Neural crest cell (in vitro differentiated cells): ENCODE measurements at regions not wholly inside any gene's neighbourhood (a gene's known extent, or its start where the extent isn't known, plus 50 kb on each side); places are given as distances from the start of the nearest gene placed in this dataset.

Experiments used
- DNase-seq: peaks from one replicate; pipeline ENCODE4 v3.0.0; 2021; ENCODE audit warnings: low read depth, mixed read lengths, low spot score
- H3K27ac Mint-ChIP-seq: one replicate; pipeline ENCODE4 v1.8.0; 2021; ENCODE audit warnings: mild to moderate bottlenecking, mixed read lengths; ENCODE audit not compliant: unreplicated experiment
- H3K27me3 Mint-ChIP-seq: 2 replicates; pipeline ENCODE4 v1.8.0; 2021; ENCODE audit warnings: low read depth, mild to moderate bottlenecking, mixed read lengths
- H3K36me3 Mint-ChIP-seq: 2 replicates; pipeline ENCODE4 v1.8.0; 2021; ENCODE audit warnings: low read depth, mild to moderate bottlenecking, mixed read lengths
- H3K4me1 Mint-ChIP-seq: 2 replicates; pipeline ENCODE4 v1.8.0; 2021; ENCODE audit warnings: mixed read lengths
- H3K4me3 Mint-ChIP-seq: one replicate; pipeline ENCODE4 v1.8.0; 2021; ENCODE audit warnings: mild to moderate bottlenecking, mixed read lengths
- H3K9me3 Mint-ChIP-seq: 2 replicates; pipeline ENCODE4 v1.8.0; 2021; ENCODE audit warnings: mixed read lengths
- TF ChIP-seq, protein P1 (sequence below): fragments of 200-600 bp; sonication (generic); conservative IDR thresholded peaks from 2 replicates; pipeline ENCODE4 v1.5.0; 2021; ENCODE audit warnings: antibody characterized with exemption, mild to moderate bottlenecking

DNA sequence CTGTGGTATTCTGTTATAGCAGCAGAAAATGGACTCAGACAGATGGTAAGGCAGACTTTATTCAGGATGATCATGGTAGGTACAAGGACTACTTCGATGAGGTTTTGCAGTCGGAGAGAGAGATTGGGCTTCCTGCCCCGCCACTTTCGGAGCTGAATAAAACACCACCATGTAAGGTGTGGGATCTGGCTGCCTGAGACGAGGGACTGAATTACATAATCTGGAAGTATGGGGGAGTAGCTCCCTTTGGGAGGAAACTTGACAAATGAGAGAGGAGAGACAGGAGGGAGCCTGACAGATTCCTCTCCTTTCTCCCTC lies 255.5 kb upstream of the GATB start:
- Mint-ChIP-seq H3K9me3 (peaks cover 12% of the 10 kb centered on the region), H3K27me3 (peaks cover 2% of the 10 kb centered on the region), H3K27ac (no peak overlapping the region), H3K36me3 (peaks cover 2% of the 10 kb centered on the region), H3K4me3 (no peak overlapping the region), H3K4me1 (peaks cover under 1% of the 10 kb centered on the region)
- TF ChIP-seq, protein P1, sequence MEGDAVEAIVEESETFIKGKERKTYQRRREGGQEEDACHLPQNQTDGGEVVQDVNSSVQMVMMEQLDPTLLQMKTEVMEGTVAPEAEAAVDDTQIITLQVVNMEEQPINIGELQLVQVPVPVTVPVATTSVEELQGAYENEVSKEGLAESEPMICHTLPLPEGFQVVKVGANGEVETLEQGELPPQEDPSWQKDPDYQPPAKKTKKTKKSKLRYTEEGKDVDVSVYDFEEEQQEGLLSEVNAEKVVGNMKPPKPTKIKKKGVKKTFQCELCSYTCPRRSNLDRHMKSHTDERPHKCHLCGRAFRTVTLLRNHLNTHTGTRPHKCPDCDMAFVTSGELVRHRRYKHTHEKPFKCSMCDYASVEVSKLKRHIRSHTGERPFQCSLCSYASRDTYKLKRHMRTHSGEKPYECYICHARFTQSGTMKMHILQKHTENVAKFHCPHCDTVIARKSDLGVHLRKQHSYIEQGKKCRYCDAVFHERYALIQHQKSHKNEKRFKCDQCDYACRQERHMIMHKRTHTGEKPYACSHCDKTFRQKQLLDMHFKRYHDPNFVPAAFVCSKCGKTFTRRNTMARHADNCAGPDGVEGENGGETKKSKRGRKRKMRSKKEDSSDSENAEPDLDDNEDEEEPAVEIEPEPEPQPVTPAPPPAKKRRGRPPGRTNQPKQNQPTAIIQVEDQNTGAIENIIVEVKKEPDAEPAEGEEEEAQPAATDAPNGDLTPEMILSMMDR, result no peak
- no peak for DNase-seq

DNA sequence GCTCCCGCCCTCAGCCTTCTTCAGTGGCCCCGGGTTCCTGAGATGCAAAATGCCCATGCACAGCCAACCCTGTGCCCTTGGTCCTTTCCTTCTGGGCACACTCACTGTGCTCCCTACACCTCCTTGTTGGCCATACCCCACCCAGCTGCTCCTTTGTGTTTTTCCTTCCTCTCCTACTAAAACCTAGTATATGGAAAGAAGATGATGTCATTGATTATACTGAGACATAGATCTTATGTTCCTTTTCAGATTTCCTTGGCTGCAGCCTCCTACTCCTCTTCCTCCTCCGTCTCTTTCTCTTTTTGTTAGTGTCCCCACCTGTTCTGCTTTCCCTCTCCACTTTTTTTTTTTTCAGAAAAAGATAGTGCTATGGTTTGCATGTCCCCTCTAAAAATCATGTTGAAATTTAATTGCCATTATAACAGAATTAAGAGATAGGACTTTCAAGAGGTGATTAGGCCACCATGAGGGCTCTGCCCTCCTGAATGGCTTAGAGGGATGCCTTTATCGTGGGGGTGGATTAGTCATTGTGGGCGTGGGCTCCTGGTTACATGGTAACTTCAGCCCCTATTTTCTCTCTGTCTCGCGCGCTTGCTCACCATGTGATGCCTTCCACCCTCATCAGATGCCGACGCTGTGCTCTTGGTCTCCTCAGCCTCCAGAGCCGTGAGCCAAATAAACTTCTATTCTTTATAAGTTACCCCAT lies 254.9 kb upstream of the GATB start:
- Mint-ChIP-seq H3K27me3 (peaks cover 2% of the 10 kb centered on the region), H3K9me3 (peaks cover 12% of the 10 kb centered on the region), H3K4me1 (peaks cover 6% of the 10 kb centered on the region), H3K27ac (no peak overlapping the region), H3K36me3 (peaks cover 2% of the 10 kb centered on the region), H3K4me3 (no peak overlapping the region)
- DNase-seq, result no peak
- TF ChIP-seq, protein P1, result no peak

DNA sequence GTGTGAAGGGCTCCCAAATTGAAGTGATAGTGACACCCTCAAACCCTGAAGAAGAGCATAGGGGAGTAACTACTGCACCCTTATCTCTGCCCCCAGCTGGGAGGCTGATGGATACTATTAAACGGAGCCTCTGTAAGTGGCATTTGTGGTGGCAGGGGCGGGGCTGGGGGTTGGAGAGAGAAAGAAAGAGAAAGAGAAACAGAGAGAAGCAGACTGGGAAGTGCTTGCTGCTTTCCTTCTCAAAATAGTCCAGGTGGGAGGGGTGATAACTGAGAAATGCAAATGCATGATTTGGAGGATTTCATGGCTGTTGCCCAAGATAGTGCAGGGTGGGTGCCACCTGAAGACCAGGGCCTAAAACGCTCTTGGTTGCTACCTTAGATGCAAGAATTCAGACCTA lies 253.5 kb upstream of the GATB start:
- H3K27me3 Mint-ChIP-seq, result peaks cover 2% of the 10 kb centered on the region
- TF ChIP-seq, protein P1, result no peak
- H3K27ac Mint-ChIP-seq, result no peak overlapping the region
- no peak for DNase-seq
- H3K4me1 Mint-ChIP-seq, result peaks cover 21% of the 10 kb centered on the region
- peaks cover 2% of the 10 kb centered on the region for H3K36me3 Mint-ChIP-seq
- H3K4me3 Mint-ChIP-seq, result no peak overlapping the region
- peaks cover 12% of the 10 kb centered on the region for H3K9me3 Mint-ChIP-seq

DNA sequence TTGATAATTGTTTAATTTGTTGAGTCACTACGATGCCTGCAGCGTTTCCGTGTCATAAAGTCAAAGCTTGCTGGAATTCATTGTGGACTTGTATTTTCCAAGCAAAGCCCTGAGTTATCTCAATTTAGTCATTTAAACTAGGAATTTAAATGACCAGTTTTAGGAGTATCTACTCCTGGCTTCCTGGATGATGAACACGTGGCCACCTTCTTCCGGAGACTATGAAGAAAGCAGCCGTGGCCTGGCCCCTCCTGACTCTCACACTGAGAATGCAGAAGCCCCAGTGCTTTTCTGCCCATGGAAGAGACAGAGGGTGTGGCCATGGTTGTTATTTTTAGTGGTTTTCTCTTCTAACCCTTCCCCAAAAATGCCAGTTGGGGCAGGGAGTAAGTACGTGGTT lies 250.7 kb upstream of the GATB start:
- DNase-seq, result no peak
- H3K27ac Mint-ChIP-seq, result no peak overlapping the region
- no peaks in the 10 kb centered on the region for H3K27me3 Mint-ChIP-seq
- peaks cover 12% of the 10 kb centered on the region for H3K9me3 Mint-ChIP-seq
- H3K36me3 Mint-ChIP-seq, result peaks cover 2% of the 10 kb centered on the region
- no peak overlapping the region for H3K4me3 Mint-ChIP-seq
- TF ChIP-seq, protein P1, result no peak
- peaks cover 32% of the 10 kb centered on the region for H3K4me1 Mint-ChIP-seq

DNA sequence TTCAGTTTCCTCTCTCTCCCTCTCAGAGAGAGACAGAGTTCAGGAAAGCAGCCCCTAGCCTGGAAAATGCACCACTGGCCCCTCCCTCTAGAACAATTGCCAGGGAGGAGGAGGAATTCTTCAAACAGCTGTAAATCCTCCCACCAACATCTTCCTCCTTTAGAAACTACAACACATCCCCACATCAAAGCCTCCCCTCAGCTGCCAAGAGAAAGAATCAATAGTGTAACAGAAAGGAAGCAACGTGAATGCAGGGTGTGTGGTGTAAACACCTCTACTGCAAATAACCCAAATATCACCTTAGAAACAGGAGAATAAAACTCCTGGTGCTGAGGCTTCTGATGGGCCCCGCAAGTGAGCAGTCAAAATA lies 249.9 kb upstream of the GATB start:
- no peak for DNase-seq
- Mint-ChIP-seq H3K9me3 (peaks cover 12% of the 10 kb centered on the region), H3K27ac (no peak overlapping the region), H3K4me3 (peak overlapping the region; percentile 8), H3K27me3 (no peaks in the 10 kb centered on the region), H3K36me3 (peaks cover 2% of the 10 kb centered on the region), H3K4me1 (peaks cover 32% of the 10 kb centered on the region)
- TF ChIP-seq, protein P1, result no peak
